ENCODE measurements at regions not wholly inside any gene's neighbourhood (a gene's known extent, or its start where the extent isn't known, plus 50 kb on each side); places are given as distances from the start of the nearest gene placed in this dataset.
"Not testable (repeated sequence)": the region's sequence is repeated elsewhere in the genome, so short reads cannot be mapped to it uniquely, and the experiment has no call there.

DNA sequence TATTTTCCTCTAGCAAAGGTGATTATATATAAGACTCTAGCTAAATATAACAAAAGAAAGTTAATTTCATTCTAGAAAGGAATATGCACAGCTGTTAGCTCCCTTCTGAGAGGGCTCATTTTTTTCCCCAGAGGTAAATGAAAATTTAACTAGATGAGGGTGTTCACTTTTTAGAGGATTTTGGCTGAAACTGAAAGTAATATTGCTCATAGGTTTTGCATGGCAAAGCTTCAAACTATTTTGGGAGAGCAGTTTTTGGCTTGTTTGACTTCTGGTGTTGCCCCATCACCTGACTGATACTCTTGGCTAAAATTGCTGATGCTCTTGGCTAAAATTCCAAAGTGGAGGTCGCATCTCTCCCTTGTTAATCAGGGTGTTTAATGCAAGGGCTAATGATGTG lies 311.9 kb downstream of the EDEM1 start:
- Histone ChIP-seq H3K27ac (no peak overlapping the region), H3K9me3 (no peaks in the 10 kb centered on the region), H3K4me1 (no peaks in the 10 kb centered on the region), H3K27me3 (no peaks in the 10 kb centered on the region), H3K4me3 (no peak overlapping the region), H3K36me3 (no peaks in the 10 kb centered on the region)
- DNase-seq (ENCODE audit: low spot score in 2 of 2): no peak
- WGBS: 41% methylated on average over 1 of the region's 1 CpG
- TF ChIP-seq EP300 (IDR thresholded peaks at IDR 0.05) (no peak), POLR2A (IDR thresholded peaks at IDR 0.05) (no peak), POLR2AphosphoS5 (IDR thresholded peaks at IDR 0.05) (no peak)
- TF ChIP-seq, protein P1, sequence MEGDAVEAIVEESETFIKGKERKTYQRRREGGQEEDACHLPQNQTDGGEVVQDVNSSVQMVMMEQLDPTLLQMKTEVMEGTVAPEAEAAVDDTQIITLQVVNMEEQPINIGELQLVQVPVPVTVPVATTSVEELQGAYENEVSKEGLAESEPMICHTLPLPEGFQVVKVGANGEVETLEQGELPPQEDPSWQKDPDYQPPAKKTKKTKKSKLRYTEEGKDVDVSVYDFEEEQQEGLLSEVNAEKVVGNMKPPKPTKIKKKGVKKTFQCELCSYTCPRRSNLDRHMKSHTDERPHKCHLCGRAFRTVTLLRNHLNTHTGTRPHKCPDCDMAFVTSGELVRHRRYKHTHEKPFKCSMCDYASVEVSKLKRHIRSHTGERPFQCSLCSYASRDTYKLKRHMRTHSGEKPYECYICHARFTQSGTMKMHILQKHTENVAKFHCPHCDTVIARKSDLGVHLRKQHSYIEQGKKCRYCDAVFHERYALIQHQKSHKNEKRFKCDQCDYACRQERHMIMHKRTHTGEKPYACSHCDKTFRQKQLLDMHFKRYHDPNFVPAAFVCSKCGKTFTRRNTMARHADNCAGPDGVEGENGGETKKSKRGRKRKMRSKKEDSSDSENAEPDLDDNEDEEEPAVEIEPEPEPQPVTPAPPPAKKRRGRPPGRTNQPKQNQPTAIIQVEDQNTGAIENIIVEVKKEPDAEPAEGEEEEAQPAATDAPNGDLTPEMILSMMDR (IDR thresholded peaks at IDR 0.05): no peak

DNA sequence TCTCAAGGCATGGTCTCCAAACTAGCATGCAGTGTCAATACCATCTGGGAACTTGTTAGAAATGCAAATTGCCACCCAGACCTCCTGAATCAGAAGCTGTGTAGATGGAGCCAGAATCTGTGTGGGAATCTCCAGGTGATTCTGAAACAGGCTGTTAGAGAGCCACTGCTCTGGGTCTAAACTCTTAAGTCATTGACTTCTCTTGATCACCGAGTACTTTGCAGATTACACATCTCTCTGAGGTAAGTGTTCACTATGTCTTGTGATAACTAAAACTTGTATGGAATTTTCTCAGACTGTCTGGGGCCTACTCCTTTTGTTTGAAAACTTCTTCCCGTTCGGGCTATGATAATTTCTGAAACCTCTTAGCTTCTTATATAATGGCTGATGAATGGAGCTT lies 315.6 kb downstream of the EDEM1 start:
- TF ChIP-seq POLR2A (IDR thresholded peaks at IDR 0.05) (no peak), POLR2AphosphoS5 (IDR thresholded peaks at IDR 0.05) (no peak), EP300 (IDR thresholded peaks at IDR 0.05) (no peak)
- TF ChIP-seq, protein P1 (IDR thresholded peaks at IDR 0.05): no peak
- Histone ChIP-seq H3K4me1 (no peaks in the 10 kb centered on the region), H3K36me3 (no peaks in the 10 kb centered on the region), H3K27me3 (no peaks in the 10 kb centered on the region), H3K9me3 (peaks cover under 1% of the 10 kb centered on the region), H3K4me3 (no peak overlapping the region), H3K27ac (no peak overlapping the region)
- no peak for DNase-seq (ENCODE audit: low spot score in 2 of 2)
- WGBS: 87% methylated on average over 3 of the region's 3 CpGs

DNA sequence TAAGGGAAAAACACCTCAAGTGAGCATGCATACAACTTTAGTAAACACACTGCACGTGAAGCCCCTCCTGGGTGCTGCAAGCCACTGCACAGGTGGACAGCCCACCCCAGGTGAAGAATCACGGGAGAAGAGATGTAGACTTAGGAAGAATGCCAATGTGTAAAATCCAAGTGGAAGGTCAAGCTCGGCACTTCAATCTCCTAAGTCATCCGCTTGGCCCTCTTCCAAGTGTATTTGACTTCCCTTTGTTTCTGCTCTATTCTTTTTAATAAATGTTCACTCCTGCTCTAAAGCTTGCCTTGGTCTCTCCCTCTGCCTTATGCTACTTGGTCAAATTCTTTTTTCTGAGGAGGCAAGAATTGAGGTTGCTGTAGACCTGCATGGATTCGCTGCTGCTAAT lies 316.6 kb downstream of the EDEM1 start:
- TF ChIP-seq POLR2AphosphoS5 (IDR thresholded peaks at IDR 0.05): no peak
- TF ChIP-seq, protein P1 (IDR thresholded peaks at IDR 0.05): no peak
- TF ChIP-seq POLR2A (IDR thresholded peaks at IDR 0.05): no peak
- no peak for TF ChIP-seq EP300 (IDR thresholded peaks at IDR 0.05)
- Histone ChIP-seq H3K36me3 (no peaks in the 10 kb centered on the region), H3K4me1 (no peaks in the 10 kb centered on the region), H3K4me3 (no peak overlapping the region), H3K27me3 (no peaks in the 10 kb centered on the region), H3K27ac (no peak overlapping the region), H3K9me3 (peaks cover 7% of the 10 kb centered on the region)
- 71% methylated on average over 5 of the region's 5 CpGs for WGBS
- DNase-seq (ENCODE audit: low spot score in 2 of 2): no peak

DNA sequence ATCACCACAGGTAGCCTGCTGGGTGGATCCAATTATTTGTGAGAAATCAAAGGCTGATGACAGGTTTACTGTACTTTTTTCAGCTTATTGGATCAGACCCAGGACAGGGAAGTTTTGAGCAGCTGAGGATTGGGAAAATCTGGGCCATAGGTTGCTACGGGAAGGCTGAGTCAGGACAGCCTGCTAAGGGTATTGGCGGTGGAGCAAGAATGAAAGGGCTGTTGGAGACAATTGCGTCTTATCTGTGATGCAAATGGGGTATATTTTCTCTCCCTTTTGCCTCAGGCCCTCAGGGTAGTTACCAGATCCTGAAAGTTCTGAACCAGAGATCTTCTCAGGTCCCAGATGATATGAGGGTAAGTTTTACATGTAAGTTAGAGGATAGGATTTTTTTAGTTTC lies 317.7 kb downstream of the EDEM1 start:
- no peak overlapping the region for H3K27ac ChIP-seq
- TF ChIP-seq EP300 (IDR thresholded peaks at IDR 0.05): no peak
- H3K36me3 ChIP-seq: no peaks in the 10 kb centered on the region
- H3K9me3 ChIP-seq: peaks cover 10% of the 10 kb centered on the region
- 71% methylated on average over 3 of the region's 3 CpGs for WGBS
- no peak for DNase-seq (ENCODE audit: low spot score in 2 of 2)
- H3K4me3 ChIP-seq: no peak overlapping the region
- H3K27me3 ChIP-seq: no peaks in the 10 kb centered on the region
- H3K4me1 ChIP-seq: no peaks in the 10 kb centered on the region

DNA sequence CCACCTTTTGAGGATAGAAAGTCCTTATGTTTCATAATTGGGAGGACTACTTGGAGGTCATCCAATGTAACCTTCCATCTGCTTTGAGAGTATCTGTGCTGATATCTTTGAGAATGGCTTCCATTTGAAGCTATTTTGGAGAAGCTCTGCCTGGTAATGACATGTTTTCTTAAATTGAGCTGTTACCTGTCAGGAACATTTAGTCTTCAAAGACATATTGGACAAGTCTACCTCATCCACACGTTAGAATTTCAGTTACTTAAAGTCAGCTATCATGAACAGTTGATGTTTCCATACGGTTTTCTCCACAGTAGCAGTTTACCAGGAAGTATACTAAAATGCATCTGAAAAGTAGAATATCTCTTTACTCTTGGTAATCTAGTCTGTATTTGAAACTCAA lies 318.5 kb downstream of the EDEM1 start:
- WGBS: 32% methylated on average over 2 of the region's 2 CpGs
- no peak for TF ChIP-seq POLR2A (IDR thresholded peaks at IDR 0.05)
- TF ChIP-seq, protein P1 (IDR thresholded peaks at IDR 0.05): no peak
- TF ChIP-seq POLR2AphosphoS5 (IDR thresholded peaks at IDR 0.05): no peak
- no peak for TF ChIP-seq EP300 (IDR thresholded peaks at IDR 0.05)
- no peaks in the 10 kb centered on the region for H3K27me3 ChIP-seq
- no peaks in the 10 kb centered on the region for H3K36me3 ChIP-seq
- H3K27ac ChIP-seq: no peak overlapping the region
- H3K9me3 ChIP-seq: peaks cover 10% of the 10 kb centered on the region
- DNase-seq (ENCODE audit: low spot score in 2 of 2): no peak
- H3K4me1 ChIP-seq: no peaks in the 10 kb centered on the region
- no peak overlapping the region for H3K4me3 ChIP-seq

DNA sequence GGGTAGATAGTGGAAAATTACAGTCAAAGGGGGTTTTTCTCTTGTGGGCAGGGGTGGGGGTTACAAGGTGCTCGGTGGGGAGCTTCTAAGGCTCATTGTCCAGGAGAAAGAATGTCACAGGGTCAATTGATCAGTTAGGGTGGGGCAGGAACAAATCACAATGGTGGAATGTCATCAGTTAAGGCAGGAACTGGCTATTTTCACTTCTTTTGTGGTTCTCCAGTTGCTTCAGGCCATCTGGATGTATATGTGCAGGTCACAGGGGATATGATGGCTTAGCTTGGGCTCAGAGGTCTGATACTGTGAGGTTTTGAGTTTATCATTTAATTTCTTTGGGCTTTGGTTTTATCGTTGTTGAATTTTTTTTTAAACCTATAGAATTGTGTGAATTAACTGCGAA lies 321.4 kb downstream of the EDEM1 start:
- H3K4me1 ChIP-seq; H3K4me3 ChIP-seq; H3K36me3 ChIP-seq; H3K27ac ChIP-seq; H3K27me3 ChIP-seq; DNase-seq (ENCODE audit: low spot score in 2 of 2): not testable (repeated sequence)
- H3K9me3 ChIP-seq: peaks cover 10% of the 10 kb centered on the region
- 94% methylated on average over 3 of the region's 3 CpGs for WGBS
